ENCODE measurements at regions not wholly inside any gene's neighbourhood (a gene's known extent, or its start where the extent isn't known, plus 50 kb on each side); places are given as distances from the start of the nearest gene placed in this dataset.
"Not testable (repeated sequence)": the region's sequence is repeated elsewhere in the genome, so short reads cannot be mapped to it uniquely, and the experiment has no call there.

- in situ Hi-C loops (cut with HindIII; ENCODE audit: low sequenced_read_pairs) = no loop called here
- no peak for TF ChIP-seq CTCF (IDR thresholded peaks at IDR 0.05; ENCODE audit: low read depth, low read length)
- no peak for DNase-seq (ENCODE audit: low read depth, low spot score)
- no peak overlapping the region for H3K4me3 ChIP-seq (ENCODE audit: low read depth, low read length)
Measured at GRCh38 chr10:117492504-117492903, 50.0 kb upstream of the EMX2 start.

- no peak for TF ChIP-seq CTCF (IDR thresholded peaks at IDR 0.05; ENCODE audit: low read depth, low read length)
- DNase-seq (ENCODE audit: low read depth, low spot score) = no peak
- in situ Hi-C loops (cut with HindIII; ENCODE audit: low sequenced_read_pairs) = no loop called here
- no peak overlapping the region for H3K4me3 ChIP-seq (ENCODE audit: low read depth, low read length)
Measured at GRCh38 chr10:117488004-117488403, 54.5 kb upstream of the EMX2 start.

GRCh38 chr10:117486606-117487005 lies 55.9 kb upstream of the EMX2 start:
- no peak for TF ChIP-seq CTCF (IDR thresholded peaks at IDR 0.05; ENCODE audit: low read depth, low read length)
- DNase-seq (ENCODE audit: low read depth, low spot score) = no peak
- in situ Hi-C loops (cut with HindIII; ENCODE audit: low sequenced_read_pairs) = no loop called here
- no peak overlapping the region for H3K4me3 ChIP-seq (ENCODE audit: low read depth, low read length)

- in situ Hi-C loops (cut with HindIII; ENCODE audit: low sequenced_read_pairs) = no loop called here
- H3K4me3 ChIP-seq (ENCODE audit: low read depth, low read length) = no peak overlapping the region
- no peak for TF ChIP-seq CTCF (IDR thresholded peaks at IDR 0.05; ENCODE audit: low read depth, low read length)
- DNase-seq (ENCODE audit: low read depth, low spot score) = no peak
Measured at GRCh38 chr10:117483056-117483590, 59.4 kb upstream of the EMX2 start.

GRCh38 chr10:117481011-117481410 lies 61.5 kb upstream of the EMX2 start:
- DNase-seq (ENCODE audit: low read depth, low spot score); H3K4me3 ChIP-seq (ENCODE audit: low read depth, low read length); in situ Hi-C loops (cut with HindIII; ENCODE audit: low sequenced_read_pairs): not testable (repeated sequence)

- TF ChIP-seq CTCF (IDR thresholded peaks at IDR 0.05; ENCODE audit: low read depth, low read length) = no peak
- in situ Hi-C loops (cut with HindIII; ENCODE audit: low sequenced_read_pairs) = no loop called here
- no peak overlapping the region for H3K4me3 ChIP-seq (ENCODE audit: low read depth, low read length)
- no peak for DNase-seq (ENCODE audit: low read depth, low spot score)
Measured at GRCh38 chr10:117480097-117480496, 62.4 kb upstream of the EMX2 start.

- no peak overlapping the region for H3K4me3 ChIP-seq (ENCODE audit: low read depth, low read length)
- peak; percentile 72 for DNase-seq (ENCODE audit: low read depth, low spot score)
- no peak for TF ChIP-seq CTCF (IDR thresholded peaks at IDR 0.05; ENCODE audit: low read depth, low read length)
- in situ Hi-C loops (cut with HindIII; ENCODE audit: low sequenced_read_pairs) = no loop called here
Measured at GRCh38 chr10:117477961-117478670, 64.4 kb upstream of the EMX2 start.

Measured in astrocyte of the spinal cord (primary cell).